ENCODE measurements at regions not wholly inside any gene's neighbourhood (a gene's known extent, or its start where the extent isn't known, plus 50 kb on each side); places are given as distances from the start of the nearest gene placed in this dataset.

GRCh38 chr1:83029050-83029449 lies 969.9 kb downstream of the TTLL7 start:
- TF ChIP-seq POLR2A (IDR thresholded peaks at IDR 0.05; ENCODE audit: extremely low read depth, insufficient read length) (no peak), CTCF (IDR thresholded peaks at IDR 0.05; ENCODE audit: low read depth, low read length) (no peak)

Data from NB4 (cell line).